NCI-H524 (cell line): ENCODE measurements at regions not wholly inside any gene's neighbourhood (a gene's known extent, or its start where the extent isn't known, plus 50 kb on each side); places are given as distances from the start of the nearest gene placed in this dataset.

ENCODE experiments used
- DNase-seq, 2 experiments: peaks; one replicate each; lab custom pipeline; 2025; lab: John Stamatoyannopoulos, UW

DNA sequence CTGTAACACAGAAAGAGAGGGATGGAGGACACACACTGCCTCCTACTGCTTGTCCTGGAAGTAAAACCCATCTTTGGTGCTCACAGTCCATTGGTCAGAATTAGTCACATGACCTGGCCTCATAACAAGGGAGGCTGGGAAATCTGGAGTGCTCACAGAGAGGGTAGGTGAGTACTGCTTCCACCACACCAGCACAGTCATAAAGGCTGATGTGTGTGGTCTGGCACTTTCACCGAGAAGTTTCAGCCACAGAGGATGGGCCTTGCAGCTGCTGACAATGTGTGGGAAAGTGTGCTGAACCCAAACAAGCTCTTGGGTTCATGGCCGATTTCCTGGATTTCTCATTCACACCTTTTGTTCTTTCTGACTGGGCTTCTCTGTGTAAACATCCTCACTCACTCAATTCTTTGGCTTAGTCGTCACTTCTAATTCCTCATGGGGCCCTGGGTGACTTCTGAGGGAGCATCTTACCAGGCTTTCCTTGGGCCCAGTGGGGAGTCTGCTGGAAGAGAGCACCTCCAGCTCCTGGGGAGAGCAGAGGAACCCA is 100.7 kb downstream of the ASB7 start:
- DNase-seq, result no peak

DNA sequence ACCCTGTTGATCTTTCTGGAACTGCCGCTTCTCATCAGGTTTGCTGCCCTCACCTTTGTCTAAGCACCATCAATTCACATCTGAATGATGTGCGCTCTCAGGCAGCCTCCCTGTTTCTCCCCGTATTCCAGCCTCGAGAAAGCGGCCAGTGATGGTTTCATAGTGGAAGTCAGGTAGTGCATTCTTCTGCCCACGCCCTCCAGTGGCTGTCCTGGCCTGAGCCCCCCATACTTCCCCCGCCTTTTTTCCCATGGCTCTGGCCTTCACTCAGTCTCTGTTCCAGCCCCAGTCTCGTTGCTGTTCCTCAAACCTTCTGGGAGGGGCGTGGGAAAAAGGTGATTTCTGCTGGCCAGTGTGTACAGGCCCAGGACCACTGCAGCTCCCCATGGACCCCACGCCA is 101.3 kb downstream of the ASB7 start:
- DNase-seq, result no peak

DNA sequence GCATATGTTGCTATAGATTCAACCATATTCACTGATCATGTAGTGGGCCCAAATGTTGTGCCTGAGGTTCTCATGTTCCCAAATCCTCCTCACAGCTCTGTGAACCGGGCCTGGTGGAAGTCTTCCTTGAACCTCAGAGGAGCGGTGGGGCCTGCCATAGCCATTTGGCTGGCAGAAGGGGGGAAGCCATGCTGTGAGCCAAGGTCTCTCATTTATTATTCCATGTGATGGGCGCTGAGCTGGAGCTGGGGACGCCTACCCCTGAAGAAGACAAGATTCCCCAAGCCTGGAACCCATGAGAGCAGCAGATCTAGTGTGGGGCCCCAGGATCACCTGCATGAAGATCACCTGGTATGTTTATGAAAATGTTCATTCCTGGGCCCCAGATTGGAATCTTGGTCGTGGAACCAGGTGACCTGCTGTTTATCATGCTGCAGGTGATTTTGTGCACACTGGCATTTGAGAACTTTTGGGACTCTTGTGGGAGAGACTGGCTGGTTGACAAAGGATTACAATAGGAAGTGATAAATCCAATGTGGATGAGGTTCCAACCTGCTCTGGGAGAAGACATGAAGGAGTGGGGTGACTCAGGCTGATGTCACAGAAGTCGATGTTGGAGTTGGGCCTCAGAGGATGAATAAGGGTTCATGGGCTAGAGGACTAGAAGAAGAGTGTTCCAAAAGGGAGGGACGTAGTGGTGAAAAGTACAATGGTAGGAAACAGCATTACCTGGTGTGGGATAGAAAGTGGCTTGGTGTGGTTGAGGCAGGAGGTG is 102.1 kb downstream of the ASB7 start:
- no peak for DNase-seq

DNA sequence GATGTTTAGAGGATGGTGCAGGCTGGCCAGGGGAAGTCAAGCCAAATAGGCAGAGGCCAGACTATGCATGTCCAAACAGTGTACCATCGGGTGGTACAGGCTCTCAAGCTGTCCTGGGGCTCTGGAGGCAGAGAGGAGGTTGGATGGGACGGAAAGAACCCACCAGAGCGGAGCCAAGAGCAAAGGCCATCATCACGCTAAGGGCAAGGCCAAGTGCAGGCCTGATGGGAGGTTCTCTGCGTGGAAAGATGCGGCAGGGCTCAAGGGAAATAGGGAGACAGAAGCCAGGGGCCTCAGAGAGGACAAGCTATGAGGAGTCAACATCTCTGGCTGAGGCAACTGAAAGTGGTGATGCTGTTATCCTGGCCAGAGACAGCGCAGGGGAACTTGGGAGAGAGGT is 102.7 kb downstream of the ASB7 start:
- no peak for DNase-seq

DNA sequence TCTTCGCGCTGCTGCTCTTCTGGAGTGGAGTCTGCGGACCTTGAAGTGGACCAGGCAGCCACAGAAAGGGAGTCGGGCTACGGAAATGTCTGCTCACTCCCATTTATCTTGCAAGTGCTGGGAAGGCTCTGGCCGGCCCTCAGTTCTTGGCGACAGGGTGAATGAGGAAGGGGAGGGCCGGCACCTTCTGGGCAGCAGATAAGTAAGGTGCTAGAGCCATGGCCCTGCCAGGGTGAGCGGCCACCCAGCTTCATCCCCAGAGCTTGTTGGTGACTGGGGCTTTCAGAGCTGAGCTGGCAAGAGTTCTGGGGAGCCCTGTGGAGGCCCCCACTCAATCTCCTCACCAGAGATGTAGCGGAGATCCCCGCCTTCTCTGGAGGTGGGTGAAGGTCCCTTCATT is 103.5 kb downstream of the ASB7 start:
- no peak for DNase-seq

DNA sequence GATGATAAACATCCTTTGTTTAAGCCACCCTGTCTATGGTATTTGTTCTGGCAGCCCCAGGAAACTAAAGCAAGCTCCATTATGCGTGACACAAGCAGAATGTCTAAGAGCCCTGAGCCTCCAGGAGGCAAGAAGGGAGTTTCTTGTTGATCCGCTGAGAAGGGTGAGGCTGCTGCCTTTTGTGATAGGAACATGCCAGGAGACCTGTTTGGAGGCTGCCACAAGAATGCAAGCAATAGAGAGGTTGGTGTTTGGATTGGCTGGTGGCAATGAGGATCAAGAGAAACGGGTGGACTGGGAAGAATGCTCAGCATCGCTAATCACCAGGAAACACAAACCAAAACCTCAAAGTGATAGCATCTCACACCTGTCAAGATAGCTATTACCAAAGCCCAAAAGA is 104.8 kb downstream of the ASB7 start:
- DNase-seq, result no peak

DNA sequence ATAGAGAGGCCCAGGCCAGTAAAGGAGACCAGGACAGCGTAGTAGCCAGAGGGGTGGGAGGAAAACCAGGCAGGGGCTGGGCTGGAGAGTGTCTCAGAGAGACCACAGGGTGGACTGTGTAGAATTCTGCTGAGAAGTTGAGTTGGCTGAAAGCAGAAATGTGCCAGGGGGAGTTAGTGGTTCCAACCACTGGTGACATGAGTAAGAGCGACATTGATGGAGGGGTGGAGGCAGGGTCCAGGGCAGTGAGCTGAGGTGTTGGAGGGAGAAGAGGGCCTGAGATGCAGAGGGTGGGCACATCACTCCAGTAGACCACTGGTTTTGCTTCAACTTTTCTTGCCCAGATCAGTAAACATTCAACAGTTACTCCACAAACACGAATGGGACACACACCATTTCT is 106.5 kb downstream of the ASB7 start:
- DNase-seq, result no peak

DNA sequence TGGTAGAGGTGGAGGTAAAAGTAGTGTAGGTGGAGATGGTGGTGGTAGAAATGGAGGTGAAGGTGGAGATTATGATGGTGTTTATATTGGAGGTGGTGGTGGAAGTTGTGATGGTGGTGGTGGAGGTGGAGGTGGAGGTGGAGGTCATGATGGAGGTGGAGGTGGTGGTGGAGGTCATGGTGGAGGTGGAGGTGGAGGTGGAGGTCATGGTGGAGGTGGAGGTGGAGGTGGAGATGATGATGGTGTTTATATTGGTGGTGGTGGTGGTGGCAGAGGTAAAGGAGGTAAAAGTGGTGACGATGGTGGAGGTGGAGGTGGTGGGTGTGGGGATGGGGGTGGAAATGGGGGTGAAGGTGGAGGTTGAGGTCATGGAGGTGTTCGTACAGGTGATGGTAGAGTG is 107.8 kb downstream of the ASB7 start:
- no peak for DNase-seq

DNA sequence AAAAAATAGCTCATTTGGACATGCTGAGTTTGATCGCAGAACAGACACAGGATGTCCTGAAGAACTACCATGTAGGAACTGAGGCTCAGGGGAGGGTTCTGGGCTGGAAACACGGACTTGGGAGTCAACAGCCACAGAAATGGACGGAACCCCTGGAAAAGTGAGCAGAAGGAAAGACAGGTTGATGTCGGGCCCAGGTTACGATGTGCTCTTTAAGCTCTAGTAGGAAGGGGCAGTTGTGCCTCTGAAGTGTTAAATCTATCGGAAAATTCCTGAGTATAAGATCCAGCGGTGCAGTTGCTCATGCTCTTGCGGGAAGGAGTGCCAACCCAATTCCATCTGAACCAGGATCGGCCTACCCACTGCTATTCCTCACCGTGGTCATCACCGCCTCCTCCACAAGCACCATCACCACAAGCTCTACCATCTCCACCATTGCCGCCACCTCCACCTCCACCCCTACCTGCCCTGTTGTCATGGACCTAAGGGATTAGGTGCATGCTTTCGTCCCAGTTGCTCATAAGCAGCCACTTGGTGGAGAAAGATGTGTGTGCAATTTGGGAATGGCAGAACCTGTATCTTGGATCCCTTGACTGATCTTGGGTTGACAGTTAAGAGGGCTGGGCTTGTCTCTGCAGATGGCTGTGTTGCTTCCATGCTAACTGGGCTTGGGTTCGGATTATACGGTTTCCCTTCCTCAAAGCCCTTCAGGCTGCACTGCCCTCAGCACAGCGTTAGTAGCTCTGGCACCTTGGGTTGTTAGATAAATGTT is 108.5 kb downstream of the ASB7 start:
- no peak for DNase-seq

DNA sequence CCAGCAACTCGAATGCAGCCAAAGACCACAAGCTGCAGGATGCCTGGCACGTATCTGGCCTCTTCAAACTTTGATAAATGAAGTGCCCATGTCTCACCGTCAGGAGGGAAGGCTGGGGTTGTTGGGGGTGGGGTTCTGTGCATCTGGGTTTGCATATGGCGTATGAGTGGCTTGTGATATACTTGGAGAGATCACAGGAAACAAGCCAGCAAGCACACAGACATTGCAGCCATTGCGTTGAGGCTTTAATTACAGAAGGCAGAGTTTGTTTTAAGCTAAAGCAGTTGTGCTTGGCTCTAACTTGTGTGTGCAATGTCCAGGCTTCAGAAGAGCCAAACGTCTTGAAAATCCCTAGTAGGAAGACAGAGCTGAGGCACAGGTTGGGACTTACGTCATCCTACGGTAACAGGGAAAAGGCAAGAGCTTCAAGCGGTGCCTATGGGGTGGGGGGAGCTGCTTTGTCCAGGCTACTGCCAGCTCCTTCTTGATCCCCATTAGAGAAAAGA is 109.2 kb downstream of the ASB7 start:
- DNase-seq, result peak in 1 of 2 experiments; percentile 18

DNA sequence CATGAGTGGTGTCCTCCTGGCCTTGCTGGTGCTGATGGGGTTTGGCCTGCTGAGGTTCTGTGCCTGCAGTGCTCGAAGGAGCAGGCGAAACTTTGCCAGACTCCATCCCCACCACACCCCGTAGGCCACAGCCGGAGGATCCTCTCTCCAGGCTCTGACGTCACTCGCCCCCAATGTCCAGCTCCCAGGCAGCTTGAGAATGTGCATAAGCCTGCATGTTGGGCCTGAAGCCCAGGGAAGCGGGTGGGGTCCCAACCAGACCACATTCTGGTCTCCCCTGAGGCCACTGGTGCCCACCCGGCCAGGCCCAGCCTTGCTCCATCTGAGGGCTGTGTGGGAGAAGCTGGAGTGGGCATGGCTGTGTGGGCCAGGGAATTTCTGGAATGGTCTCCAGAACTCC is 109.8 kb downstream of the ASB7 start:
- DNase-seq, result no peak

DNA sequence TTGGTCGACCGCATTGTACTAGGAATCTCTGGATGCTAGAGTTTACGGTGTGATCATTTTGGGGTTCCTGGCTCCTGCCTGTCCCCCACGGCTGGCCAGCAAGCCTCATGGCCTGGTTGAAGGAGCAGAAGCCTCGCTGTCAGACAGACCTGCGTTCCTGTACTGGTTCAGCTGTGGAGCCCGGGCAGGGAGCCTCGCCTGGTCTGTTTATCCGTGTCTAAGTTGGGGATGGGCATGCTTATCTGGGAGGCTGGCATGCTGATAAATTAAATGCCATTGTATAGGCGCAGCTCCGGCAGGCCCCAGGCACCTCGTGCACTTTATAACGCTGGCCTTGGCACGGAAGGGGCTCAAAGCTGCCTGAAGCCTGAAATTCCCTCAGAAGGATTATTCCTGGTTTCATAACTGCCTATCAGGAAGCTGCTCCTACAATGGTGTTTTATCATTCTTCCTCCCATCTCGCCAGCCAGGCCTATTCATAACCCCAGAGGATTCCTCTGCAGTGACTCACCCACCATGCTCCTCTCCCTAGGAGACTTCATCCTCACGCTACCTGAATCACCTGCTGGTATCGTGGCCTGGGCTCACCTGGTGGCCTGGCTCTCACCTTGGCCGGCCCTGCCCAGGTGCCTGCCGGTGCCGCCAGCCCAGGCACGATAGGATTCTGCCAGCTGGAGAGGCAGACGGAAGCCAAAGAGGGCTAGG is 110.9 kb downstream of the ASB7 start:
- DNase-seq, result no peak

DNA sequence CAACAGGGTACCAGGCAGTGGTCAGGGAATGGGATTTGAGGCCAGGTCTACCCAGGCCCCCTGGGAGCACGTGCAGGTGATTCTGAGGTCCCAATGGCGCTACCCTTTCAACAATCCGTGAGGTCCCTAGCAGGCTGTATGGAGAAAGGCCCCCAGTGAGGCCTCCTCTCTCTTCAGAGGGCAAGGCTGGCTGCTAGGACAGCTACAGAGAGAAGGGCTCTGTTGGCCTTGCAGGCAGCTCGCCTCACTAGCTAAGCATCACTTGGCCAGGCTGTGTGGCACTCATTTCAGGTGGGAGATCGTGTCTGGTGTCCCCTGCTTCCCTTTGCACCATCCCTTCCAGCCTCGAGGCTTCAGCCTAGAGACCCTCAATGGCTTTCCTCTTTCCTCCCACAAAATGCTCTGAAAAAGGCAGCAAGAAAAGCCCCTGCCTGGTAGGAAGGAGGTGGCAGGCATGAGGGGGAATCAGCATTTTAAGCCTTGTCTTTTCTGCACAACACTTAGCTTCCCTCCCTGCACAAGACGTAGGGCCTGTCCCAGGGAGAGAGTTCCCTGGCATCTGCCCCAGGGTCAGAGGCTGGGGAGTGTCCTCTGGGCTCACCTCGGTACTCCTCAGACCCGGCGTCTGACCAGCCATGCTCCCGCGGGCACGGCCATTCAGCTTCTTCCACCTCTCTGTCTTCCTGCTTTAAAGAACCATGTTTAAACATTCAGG is 111.8 kb downstream of the ASB7 start:
- DNase-seq, result no peak

DNA sequence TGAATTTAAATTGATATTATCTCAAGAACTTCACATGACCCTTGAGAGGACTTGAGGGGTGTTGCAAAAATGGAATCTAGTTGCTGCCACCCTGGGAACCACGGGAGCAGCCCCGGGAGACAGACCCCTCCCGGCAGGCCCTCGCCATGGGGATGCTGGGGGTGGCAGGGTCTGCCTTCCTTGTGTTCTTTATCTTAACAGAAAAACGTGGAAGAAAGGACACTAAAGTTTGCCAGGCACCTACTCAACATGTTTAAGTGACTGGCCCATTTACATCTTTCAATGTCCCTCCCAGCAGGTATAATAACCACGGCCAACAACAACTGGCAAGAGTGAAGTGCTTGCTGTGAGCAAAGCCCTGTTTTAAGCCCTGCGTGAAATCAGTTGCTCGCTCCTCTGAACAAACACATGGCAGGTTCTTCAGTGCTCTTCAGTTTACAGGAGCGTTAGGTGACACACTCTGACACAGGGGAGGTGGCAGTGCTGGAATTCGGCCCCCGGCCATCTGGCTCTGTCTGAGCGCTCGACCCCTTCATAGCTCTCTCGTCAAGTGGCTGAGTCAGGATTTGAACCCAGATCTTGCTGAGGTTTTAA is 112.5 kb downstream of the ASB7 start:
- DNase-seq, result peak; percentile 21 to 74

DNA sequence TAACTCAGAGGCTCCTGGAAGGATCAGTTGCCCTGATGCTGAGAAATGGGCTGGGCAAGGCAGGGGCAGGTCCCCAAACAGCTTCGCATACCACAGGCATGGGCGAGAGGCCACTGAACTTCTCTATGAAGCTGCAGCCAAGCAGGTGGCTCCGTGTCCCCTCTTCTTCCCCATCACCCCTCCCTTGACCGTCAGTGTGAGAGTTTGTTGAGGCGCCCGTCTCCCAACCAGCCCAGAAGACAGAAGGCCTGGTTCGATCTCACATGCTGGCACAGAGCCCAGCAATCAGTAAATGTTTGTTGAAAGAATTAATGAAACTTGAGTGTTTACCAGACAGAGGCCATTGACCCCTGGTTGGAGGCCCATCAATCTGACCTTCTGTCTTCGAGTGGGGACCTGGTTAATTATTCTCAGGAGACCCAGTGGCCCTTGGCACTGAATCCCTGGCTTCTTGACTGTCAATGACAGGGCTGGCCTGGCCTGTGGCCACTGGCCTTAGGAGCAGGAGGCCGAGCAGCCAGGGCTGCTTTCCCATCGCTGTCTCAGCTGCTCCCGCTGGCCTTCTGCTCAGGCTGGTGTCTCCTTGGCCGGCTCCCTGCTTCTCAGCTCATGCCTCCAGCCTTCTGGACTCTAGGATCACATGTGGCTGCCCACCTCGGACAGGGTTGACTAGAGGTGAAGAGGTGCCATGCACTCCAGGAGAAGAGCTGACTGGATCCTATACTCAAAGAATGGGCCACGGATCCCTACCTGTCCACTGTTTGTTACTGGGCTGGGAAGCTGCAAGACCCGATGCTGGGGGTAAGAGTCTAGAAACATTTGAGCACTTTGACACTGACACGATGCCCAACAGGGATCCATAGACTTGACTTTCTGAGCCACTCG is 113.4 kb downstream of the ASB7 start:
- no peak for DNase-seq

DNA sequence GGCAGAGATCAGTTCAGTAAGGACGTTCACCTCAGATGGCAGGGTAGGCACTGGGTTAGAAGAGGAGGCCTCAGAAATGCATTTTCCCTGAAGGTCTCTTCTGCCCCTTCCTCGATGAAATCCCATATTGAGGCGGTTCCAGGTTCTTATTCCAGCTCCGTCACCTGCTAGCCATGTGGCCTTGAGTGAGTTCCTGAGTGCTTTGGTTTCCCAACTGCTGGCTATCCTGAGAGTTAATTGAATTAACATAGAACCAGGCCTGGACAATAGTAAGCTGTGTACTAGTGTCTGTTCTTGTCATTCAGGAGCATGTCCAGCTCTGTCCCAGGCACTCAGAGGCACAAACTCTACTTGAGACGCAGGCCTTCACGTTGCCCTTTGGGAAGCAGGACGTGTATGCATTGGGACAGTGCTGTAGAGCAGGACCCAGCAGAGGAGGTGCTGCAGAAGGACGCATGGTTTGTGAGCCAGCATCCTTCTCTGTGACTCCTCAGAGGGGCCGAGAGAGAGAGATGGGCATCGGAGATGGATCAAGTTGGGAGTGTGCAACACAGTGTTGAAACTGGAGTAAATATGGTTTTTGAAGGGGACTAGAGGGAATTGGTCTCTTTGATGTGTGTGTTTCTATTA is 114.2 kb downstream of the ASB7 start:
- DNase-seq, result no peak

DNA sequence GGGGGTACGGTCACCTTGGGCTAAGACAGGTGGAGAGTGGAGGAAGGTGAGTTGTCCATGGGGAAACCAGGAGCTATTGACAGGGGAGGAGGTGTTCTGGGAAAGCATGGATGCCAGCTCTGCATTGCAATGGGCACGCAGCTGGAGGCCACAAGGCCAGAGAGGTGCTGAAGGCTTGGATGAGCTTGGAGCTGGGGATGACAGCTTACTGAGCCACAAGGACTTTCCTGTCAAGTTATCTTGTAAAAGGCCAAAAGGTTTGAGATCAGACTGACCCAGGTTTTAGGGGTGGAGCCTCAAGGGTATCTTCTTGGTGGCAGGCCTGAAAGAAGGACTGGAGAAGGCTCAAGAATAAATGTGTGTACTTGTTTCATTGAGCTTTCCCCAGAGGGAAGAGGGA is 115.2 kb downstream of the ASB7 start:
- no peak for DNase-seq

DNA sequence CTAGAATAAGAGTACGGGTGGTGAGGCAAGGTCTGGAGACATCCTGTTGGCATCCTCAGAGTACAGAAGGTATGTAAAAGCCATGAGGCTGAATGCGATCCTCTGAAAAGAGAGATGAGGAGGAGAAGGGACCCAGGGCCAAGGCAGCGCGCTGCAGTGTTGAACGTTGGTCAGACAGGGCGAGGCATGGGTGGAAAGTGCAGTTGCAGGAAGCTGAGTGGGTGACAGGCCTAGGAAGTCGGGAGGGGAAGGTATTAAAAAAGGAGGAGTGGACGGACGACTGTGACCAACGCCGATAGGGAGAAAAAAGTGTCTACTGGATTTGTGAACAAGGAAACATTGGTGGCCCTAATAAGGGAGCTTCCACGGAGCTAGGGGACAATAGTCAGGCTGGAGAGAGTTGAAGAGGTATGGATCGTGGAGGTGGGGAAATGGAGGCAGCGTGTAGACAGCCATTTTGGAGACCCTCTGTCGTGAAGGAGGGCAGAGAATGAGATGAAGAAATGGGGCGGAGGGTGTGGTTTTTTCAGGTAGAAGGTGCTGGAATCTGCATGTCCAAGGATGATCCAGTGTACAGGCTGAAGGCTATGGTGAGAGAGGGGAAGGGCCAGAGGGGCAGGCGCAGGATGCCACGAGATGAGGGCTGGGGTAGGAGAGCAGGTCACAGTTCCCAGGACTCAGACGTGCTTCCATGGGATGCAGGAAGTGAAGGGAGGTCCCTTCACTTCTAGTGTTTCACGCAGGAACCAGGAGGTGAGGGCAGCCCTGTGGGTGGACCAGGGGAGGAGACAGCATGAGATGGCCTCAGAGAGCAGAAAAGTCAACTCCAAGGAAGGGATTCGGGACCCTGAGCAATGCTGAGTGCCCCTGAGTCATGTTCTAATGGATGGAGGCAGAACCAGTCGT is 115.9 kb downstream of the ASB7 start:
- no peak for DNase-seq
